Stimulated activated CD8-positive, alpha-beta memory T cell treated with anti-CD3 and anti-CD28 coated beads, Interleukin-15, amount 100 ng/mL, for 48 hours (primary cell): ENCODE measurements at regions not wholly inside any gene's neighbourhood (a gene's known extent, or its start where the extent isn't known, plus 50 kb on each side); places are given as distances from the start of the nearest gene placed in this dataset.

Experiments
- DNase-seq, 2 donors: peaks; one replicate each; pipeline ENCODE4 v3.0.0-alpha.2; 2020; ENCODE audit warnings: low read depth in 2 of 2

DNA sequence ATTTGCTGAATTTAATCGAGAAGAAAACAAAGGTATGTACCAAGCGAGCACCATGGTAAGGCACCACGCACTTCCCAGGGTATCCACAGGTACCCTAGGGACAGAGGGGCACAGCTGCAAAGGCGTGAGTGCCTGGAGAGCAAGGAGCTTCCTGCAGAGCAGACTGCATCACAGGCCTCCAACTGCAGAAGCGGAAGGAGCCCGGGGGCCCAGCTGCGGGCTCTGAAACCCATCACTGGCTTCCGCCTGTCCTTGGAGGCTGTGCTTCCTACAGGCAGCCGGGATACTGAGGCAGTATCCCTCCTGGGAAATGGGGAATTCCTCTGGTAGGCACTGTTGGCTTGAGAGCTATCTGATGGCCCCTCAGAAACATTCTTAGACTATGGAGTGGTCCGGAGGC is 217.4 kb upstream of the GMDS start:
- DNase-seq = no peak

DNA sequence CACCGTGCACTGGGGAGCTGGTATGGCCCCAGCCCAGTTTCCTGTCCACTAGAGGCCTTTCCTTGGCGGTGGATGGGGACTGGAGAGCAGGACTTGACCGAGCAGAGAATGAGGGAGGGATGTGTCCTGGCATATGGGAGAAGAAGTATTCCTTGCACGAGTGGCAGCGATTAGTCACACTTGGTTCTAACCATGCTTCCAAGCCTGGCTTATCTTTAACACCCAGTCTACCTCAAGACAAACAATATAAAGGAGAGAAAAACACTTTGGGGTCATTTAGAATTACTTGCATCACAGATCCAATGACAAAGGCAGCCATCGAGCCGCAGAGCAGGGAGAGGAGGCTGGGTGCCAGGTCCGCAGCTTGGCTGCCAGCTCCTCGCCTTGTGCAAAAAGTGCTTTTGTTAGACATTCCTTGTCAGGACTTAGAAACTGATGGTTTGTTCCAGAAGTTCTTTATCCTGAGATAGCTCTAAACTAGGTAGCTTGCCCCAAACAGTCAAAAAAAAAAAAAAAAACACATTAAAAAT is 214.9 kb upstream of the GMDS start:
- DNase-seq = no peak

DNA sequence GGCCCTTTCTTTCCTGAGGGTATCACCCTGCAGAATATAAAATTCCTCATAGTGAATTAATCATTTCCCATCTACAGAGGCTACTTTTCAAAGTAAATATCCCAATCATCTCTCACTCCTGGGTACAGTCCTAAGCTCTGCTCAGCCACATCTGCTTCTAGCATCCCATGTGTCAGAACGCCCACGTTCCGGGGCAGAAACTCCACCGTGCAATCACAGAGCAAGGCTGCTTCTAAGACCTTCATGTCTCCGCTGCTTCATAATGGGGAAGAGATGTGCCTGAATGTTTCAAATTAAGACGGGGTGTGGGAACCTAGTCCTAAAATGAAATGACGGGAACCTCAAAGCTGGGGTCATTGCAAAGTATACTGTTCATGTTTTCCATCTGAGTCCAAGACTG is 208.8 kb upstream of the GMDS start:
- no peak for DNase-seq

DNA sequence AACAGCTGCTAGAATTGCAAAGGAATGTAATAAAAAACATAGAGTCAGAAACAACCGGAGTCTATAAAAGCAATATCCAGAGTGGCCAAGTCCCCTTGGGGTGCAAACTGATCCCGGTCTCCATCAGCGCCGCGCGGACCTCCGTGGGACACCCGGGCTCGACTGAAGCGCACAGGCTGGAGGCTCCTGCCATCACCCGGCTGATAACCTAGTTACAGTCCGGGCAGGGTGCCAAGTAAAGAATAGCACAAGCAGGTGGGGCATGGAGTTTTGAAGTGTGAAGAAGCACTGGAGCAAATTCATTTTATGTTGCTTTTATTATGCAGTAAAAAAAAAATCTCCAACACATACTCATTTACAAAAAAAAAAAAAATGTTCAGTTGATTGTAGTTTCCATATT is 205.1 kb upstream of the GMDS start:
- no peak for DNase-seq

DNA sequence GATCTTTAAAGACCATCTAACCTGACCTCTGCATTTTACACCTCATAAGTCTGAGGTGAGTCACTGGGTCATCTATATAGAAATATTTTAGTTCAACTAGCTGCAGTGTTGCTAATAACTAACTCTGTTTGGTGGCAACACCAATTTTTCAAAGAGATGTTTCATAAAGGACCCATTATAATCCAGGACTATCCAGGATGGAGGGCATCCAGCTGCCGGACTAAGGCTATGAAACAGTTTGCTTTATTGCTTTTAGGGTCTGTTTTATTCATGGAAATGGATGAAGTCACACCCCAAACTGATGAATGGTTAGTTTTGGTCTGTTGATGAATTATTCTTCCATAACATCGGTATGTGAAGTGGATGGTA is 204.2 kb upstream of the GMDS start:
- no peak for DNase-seq

DNA sequence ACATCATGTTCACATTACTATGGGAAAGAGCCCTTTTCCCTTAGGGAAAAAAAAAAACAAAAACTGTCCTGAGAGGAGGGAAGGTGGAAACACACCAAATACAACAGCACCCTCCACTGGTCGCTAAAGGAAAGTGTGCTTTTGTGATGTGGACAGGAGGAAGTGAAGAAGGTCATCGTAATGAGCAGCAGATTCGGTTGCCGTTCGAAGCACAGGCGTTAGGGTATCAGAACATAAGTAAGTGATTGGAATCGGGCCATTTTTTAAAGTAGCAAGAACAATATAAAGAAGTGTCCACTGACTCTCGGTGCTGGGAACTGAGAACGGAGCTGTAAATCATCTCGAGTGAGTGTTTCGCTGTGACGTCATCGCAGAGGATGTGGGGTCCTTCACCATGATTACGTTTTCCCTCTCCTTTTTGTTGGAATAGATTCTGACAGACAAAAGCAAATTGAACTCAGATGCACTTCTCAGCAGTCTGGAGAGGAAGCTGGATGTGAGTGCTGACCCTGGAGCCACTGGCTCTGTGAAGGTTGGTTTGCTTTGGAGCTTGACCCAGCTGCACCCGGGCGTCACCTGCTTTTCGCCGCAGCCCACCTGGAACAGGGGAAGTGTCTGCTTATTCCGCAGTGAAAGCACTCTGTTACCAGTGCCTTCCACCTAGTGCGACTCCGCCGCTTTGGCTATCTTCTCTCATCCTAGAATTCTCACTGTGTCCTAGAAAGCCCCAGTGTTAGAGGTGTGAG is 203.6 kb upstream of the GMDS start:
- no peak for DNase-seq

DNA sequence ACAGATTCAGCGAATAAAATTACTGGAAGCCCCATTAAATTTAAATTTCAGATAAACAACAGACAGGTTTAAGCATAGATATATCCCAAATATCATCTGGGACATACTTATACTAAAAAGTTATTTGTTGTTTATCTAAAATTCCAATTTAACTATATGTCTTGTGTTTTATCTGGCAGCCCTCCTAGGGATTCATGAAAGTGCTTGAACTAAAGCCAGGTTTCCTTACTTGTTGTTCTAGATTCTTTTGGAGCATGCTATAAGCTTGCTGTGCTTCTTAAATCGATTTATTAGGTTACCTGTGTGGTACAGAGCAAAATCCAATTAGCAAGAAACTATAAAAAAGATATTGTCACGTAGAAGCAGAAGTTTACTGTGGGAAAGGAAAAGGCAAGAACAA is 202.5 kb upstream of the GMDS start:
- DNase-seq = no peak

DNA sequence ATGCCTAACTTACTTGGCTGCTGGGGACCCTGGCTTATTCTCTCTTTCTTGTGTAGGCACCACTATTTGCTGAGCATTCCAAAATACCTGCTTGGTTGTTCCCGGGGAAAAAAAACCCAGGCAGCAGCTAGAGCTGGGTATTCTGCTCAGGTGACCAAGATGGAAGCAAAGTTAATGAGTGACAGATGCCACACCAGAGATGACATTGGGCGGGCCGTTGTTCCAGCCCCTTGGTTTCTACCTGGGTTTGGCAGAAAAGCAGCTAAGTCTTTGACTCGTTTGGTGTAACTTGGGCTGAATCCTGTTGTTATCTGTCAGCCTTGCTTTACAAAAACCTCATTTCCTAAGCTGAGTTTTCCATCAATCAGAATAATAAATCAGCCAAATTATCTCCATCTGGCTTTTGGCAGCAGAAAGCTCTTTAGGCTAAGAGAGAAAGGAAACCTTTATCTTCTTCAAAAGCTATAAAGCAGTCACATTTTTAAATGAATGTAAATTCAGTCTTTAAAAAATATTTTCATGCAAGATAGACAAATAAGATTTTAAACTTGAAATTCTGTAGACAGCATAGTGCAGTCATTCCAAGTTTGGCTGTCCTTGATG is 202.0 kb upstream of the GMDS start:
- DNase-seq = no peak

DNA sequence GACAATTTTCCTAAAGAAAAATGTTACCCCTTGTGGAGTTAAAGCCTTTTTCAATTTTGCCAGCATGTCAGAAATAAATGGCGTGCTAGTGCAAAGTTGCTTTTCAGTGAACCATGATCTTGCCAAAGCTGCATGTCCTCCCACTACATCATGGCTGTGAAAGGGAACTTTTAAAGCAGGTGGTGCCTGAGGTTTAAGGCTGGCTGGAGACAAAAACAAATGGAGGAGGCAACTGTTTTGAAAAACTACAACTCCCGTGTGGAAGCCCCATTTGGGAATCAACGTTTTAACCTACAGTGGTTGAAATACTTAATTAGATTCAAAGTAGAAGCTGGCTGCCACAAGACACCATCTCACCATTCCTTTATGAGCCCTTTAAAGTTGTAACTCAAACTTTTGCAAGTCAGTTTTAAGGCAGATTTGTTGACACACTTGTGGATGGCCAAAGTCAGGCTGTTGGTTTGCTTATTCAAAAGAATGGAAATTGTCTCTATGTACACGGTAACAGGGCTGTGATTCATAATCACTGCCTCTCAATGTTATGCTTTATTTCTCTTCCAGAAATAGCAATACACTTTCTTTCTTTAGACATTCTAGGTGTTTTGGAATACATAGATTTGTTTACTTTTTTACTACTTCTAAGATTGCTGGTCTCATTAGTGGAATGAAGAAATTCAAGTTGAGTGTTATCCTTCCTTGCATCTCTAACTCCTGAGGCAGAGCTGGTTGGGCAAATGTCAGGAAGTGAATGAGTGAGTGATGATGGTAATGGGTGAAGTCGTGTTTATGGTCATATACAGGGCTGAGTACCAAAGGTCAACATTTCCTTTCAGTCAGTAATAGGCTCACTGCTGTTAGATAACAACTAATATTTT is 196.4 kb upstream of the GMDS start:
- no peak for DNase-seq

DNA sequence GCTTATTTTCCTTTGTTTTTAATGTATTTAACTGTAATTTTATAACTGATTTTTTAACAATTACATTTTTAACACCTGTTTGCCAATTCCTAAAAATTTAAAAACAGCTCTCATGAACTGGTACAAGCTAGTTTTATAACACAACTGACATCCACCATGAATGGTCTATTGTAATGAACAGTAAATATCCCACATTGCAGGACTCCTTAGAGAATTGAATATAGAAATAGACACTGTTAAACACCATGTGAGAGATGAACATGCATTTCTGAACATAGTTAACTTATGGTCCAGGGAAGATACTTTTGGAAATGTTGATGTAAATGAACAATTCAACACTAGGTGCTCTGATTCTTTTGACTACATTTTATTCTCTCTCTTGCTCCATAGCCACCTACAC is 195.1 kb upstream of the GMDS start:
- DNase-seq = no peak

DNA sequence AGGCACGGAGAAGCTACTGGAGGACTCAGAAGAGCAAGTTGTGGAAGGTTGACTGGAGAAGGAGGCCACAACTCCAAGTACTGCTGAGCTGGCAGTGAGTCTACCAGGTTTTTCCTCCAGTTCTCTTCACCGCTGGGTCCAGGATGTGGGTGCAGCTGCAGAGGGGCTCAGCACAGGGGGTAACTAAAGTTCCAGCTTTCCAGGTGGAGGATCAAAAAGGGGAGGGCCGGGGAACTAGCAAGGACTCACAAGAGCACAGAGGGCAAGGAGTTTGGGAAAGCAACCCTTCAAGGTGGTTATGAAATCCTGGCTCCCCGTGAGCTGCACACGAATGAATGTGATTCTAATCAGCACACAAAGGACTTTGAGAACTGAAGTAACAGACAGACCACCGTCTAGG is 194.2 kb upstream of the GMDS start:
- DNase-seq = no peak

DNA sequence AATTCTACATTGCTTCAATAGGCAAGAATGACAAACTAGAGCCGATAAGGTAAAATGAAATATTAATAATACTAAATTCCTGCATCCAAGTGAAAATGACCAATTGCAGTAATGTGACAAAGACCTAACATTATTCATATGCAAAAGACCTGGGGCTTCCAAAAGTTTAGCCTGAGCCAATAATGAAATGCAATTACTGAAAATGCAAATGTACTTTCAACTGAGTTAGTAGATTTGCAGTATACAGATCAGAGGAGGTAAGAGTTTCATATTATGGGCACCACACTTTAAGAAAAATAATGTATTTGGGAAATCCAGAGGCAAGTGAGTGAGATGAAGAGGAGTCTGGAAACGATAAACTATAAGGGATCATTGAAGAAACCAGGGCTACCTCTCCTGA is 193.7 kb upstream of the GMDS start:
- DNase-seq = no peak

DNA sequence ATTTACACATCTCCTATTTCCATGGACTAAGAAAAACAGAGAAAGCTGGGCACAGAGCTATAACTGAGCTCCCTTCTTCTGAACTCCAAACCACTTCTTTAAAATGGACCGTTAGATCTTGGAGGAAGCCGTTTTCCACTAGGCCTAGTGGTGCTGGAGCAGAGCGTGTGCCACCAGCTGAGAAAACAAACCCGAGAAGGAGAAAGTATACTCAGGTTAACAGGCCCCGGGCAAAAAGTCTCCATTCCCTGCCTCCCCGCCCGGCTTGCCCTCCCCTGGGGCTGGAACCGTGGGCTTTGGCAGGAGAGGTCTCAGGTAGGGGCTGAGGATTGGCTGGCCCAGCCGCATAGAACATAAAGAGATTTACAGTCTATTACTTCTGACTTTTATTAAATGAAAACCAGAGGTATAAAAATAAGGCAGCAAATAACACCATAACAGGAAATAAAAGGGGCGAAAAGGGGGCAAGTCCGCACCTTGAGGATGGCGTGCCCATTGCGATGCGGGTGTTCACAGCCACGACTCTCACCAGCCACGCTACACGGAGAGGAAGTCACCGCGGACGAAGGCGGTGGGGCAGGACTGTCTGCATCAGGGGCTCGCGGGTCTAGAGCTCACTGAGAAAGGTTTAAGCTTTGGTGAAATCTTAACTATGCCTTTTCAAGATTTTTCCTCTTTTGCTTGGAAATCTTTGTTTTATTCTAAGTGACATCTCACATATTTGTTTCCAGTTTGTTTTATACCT is 191.2 kb upstream of the GMDS start:
- DNase-seq = no peak

DNA sequence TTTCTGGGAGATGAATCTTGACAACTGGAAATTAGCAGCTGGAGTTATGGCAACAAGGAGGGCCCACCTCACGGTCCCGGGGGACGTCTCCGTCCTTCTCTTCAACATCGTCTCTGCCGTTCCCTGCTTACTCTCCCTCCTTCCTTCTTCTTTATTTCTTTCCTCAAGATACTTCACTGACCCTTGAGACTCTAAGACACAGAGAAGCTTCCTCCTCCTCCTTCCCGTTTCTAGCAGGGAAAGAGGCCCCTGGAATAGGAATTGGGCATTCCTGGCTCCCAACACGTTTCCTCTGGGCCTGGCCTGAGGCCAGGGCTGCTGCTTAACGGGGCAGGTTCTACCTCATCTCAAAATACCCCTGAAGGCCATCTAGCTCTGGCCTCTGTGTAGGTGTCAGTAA is 189.9 kb upstream of the GMDS start:
- no peak for DNase-seq

DNA sequence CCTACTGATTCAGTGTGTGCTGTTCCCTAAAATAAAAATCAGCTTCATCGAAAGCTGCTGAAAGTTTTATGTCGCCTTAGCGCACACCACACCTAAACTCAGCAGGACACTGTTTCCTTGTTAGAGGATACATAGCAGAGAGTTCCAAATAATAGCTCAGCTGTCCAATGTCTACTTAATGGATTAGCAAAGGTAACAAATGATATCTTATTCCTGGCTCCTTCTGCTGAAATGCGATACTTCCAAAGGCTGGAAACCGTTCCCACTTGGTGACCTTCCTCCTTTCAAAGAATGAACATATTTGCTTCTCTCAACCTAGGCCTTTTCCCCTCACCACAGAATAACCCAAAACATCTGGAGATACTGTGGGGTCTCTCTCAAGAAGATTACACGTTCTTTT is 189.5 kb upstream of the GMDS start:
- DNase-seq = no peak

DNA sequence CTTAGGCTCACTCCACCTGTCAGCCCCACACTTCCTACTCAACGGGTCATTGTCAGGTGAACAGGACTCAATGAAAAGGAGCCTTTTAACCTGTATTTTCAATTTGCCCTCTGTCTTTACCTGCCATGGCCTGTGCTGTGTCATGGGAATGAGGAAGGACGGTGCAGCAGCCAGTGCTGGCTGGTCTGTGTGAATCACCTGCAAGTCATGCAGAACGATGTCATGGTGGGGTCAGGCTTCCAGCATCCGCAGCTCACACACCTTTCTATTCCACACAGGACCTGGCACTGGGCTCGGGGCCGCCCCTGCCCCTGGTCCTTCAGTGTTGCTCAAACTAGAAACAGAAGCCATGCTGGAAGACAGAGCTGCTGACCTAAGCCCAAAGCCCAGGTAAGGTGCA is 188.7 kb upstream of the GMDS start:
- no peak for DNase-seq

DNA sequence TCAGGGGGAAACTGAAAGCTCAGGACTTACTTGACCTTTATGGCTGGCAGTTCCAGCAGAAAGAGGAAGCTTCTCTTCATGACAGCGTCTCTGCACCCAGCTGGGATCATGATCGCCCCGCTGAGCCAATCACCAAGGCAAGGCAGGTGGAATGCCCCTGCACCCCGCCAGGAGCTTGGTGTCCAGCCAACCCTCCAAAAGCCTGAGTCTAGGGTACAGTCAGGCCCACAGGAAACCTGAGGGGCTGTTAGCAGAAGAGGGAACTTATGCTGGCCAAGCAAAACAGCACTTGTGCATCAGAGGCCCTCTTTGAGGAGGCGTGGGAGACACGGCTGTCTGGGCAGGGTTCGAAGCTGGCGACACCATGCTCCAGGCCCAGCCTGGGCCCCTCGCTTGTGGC is 188.3 kb upstream of the GMDS start:
- no peak for DNase-seq

DNA sequence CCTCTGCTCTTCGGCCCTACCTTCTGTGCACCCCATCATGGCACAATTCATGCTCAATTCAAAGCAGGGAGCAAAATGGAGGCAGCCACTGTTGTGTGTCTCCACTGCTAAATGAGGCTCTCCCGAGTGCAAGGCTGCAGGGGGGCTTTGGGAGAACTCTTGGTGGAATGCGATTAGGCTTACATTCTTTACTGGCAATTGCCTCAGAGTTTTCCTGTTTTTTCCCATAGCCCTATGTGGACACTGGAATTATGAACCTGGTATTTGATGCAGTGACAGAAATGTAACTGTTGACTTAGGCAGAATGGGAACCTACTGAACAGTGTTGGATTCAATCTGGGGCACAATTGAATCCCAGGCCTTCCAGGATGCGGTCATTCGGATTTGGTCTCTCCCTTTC is 187.9 kb upstream of the GMDS start:
- DNase-seq = no peak

DNA sequence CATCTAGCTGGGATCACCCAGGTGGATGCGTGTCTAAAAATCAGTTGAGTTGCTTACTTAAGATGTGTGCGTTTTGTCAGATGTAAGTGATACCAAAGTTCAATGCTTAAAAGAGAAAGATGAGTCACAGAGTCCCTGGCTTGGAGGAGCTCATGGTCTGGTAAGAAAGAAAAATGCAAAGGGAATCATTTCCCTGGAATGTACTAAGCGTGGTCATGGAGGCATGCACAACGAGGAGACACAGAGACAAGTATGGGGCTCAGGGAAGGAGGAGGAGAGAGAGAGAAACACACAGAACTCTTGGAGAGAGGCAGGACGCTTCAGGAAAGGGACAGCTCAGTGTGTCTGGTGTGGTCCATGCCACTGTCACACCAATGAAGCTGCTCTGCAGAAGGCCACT is 186.9 kb upstream of the GMDS start:
- no peak for DNase-seq

DNA sequence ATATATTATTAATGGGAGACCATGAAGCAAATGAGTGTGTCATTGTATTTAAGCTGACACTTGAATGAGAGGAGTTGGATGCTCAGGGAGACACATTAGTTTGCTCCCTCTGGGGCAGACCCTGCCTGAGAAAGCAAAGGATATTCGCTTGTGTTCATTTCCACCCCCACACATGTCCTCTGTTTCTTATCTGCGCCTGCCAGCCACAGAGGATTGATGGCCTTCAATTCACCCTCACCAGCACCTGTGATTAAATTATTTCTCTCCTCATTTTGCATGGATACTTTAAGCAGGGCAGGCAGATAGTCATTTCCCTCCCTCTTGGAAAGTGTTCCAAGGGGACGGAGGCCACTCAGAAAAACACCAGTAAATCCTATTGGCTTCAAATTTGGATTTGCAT is 185.2 kb upstream of the GMDS start:
- no peak for DNase-seq

DNA sequence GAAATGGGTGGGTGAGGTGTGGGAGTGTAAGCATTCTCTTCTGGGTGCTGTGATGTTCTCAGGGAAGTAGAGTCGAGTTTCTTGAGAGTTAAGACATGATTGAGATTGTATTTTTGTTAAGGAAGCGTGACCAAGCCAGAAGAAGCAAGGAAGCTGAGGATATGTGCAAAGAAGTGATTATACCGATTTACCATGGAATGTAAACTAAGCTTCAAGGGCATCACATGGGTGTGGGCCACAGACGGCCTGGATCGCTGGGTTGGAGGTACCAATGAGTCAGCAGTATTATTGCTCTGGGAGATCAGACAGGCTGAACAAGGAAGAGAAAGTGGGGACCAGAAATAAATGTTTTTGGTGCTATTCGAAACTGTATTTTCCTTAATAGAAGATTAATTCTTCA is 184.1 kb upstream of the GMDS start:
- no peak for DNase-seq

DNA sequence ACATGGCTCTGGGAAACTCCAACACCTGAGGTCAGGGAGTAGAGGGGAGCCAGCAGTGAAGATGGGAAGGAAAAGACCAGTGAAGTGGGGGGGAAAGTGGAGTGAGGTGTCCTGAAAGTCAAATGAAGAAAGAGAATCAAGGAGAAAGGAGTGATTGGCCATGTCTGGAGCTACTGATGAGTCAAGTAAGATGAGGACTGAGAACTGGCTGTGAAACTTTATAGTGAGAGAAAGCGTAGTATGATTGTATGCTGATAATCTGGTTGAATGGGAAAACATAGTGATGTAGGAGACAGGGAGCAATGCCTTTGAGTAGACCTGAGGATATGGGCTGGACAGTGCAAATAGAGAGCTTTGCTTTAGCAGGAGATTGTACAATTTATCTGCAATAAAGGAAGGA is 183.6 kb upstream of the GMDS start:
- no peak for DNase-seq
